ENCODE measurements at regions not wholly inside any gene's neighbourhood (a gene's known extent, or its start where the extent isn't known, plus 50 kb on each side); places are given as distances from the start of the nearest gene placed in this dataset.

- TF ChIP-seq POLR2A (IDR thresholded peaks at IDR 0.05) = no peak
- no peak for TF ChIP-seq CTCF (IDR thresholded peaks at IDR 0.05)
These were observed 361.2 kb upstream of the TARS1 start for GRCh38 chr5:33079548-33079947.

Data from vagina (tissue), 2 donors.